OCI-LY7 (cell line): ENCODE measurements at regions not wholly inside any gene's neighbourhood (a gene's known extent, or its start where the extent isn't known, plus 50 kb on each side); places are given as distances from the start of the nearest gene placed in this dataset.

Experiments used
- EZH2phosphoT487 ChIP-seq: fragments of 200-600 bp; sonication (generic); IDR thresholded peaks from 2 replicates; pipeline ENCODE4 v1.6.1; 2018; ENCODE audit warnings: low read depth, borderline replicate concordance, mild to moderate bottlenecking, mixed run types, antibody characterized with exemption, low read length, moderate library complexity, mixed read lengths
- TF ChIP-seq, protein P1 (sequence below): fragments of 200-600 bp; sonication (generic); conservative IDR thresholded peaks from 2 replicates; pipeline ENCODE4 v1.5.1; 2014; ENCODE audit warnings: mild to moderate bottlenecking, antibody characterized with exemption, low read length, moderate library complexity, mixed read lengths

DNA sequence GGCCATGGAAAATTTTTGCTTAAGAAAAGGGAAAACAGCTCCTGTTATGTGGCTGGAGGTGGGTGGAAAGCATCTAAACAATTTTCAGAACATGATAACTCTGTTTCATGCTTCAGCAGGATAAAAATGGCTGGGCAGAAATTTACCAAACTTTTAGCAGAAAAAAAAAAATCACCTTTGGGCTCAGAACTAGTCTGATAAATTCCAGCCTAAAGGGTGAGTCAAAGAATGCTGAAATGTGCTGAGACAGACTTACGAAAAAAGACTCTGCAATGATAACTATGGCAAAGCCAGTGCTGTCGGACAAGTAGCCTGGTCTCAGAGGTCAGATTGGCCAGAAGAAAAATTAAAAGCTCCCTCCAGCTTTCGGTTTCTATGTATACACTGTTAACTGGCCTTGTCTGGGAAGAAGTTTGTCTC, 123.6 kb downstream of the LRATD1 start:
- TF ChIP-seq, protein P1, sequence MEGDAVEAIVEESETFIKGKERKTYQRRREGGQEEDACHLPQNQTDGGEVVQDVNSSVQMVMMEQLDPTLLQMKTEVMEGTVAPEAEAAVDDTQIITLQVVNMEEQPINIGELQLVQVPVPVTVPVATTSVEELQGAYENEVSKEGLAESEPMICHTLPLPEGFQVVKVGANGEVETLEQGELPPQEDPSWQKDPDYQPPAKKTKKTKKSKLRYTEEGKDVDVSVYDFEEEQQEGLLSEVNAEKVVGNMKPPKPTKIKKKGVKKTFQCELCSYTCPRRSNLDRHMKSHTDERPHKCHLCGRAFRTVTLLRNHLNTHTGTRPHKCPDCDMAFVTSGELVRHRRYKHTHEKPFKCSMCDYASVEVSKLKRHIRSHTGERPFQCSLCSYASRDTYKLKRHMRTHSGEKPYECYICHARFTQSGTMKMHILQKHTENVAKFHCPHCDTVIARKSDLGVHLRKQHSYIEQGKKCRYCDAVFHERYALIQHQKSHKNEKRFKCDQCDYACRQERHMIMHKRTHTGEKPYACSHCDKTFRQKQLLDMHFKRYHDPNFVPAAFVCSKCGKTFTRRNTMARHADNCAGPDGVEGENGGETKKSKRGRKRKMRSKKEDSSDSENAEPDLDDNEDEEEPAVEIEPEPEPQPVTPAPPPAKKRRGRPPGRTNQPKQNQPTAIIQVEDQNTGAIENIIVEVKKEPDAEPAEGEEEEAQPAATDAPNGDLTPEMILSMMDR, result no peak
- no peak for TF ChIP-seq EZH2phosphoT487
